Panc1 (cell line): ENCODE measurements at regions not wholly inside any gene's neighbourhood (a gene's known extent, or its start where the extent isn't known, plus 50 kb on each side); places are given as distances from the start of the nearest gene placed in this dataset.

Source experiments
- CTCF ChIP-seq: fragments of 450-650 bp; IDR thresholded peaks from 2 replicates; pipeline ENCODE4 v1.5.1; 2017; ENCODE audit warnings: mild to moderate bottlenecking
- POLR2AphosphoS5 ChIP-seq: IDR thresholded peaks from 2 replicates; pipeline ENCODE4 v1.6.1; 2012; ENCODE audit warnings: mild to moderate bottlenecking, low read depth, low read length, moderate library complexity
- REST ChIP-seq, 2 experiments: IDR thresholded peaks; 2 replicates each; pipeline ENCODE4 v1.6.1; 2011 to 2012; ENCODE audit warnings: low read depth in 2 of 2, control low read depth in 1 of 2, low read length in 1 of 2, mild to moderate bottlenecking in 1 of 2, moderate library complexity in 1 of 2; ENCODE audit not compliant: insufficient read depth in 1 of 2
- SIN3A ChIP-seq: IDR thresholded peaks from 2 replicates; pipeline ENCODE4 v1.6.1; 2012; ENCODE audit warnings: low read depth, mild to moderate bottlenecking, low read length, moderate library complexity, borderline replicate concordance; ENCODE audit not compliant: insufficient read depth
- TCF7L2 ChIP-seq: IDR thresholded peaks from 2 replicates; pipeline ENCODE4 v1.6.1; 2011; ENCODE audit warnings: mild to moderate bottlenecking, low read depth, low read length, inconsistent platforms

- TF ChIP-seq POLR2AphosphoS5: no peak
- no peak for TF ChIP-seq CTCF
- no peak for TF ChIP-seq REST (IDR thresholded peaks at IDR 0.05; ENCODE audit: insufficient read depth in 1 of 2, low read depth in 2 of 2, low read length in 1 of 2)
- TF ChIP-seq TCF7L2: no peak
- no peak for TF ChIP-seq SIN3A
These were observed 121.5 kb upstream of the EGLN3 start for GRCh38 chr14:34072401-34072800.
